ENCODE measurements at regions not wholly inside any gene's neighbourhood (a gene's known extent, or its start where the extent isn't known, plus 50 kb on each side); places are given as distances from the start of the nearest gene placed in this dataset.
"Not testable (repeated sequence)": the region's sequence is repeated elsewhere in the genome, so short reads cannot be mapped to it uniquely, and the experiment has no call there.

- no peak for DNase-seq (ENCODE audit: low read depth in 2 of 2)
Measured at GRCh38 chr2:129396980-129397599, 582.4 kb upstream of the RAB6C start.

DNA sequence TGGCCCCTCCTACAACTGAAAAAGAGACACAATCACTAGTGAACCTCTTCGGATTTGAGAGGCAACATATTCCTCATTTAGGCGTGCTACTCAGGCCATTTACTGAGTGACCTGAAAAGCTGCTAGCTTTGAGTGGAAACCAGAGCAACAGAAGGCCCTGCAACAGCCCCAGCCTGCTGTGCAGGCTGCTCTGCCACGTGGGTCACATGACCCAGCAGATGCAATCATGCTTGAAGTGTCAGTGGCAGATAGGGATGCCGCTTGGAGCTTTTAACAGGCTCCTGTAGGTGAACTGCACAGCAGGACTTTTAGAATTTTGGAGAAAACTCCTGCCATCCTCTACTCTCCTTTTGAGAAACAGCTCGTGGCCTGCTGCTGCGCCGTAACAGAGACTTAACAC, 578.6 kb upstream of the RAB6C start:
- no peak for DNase-seq (ENCODE audit: low read depth in 2 of 2)

DNA sequence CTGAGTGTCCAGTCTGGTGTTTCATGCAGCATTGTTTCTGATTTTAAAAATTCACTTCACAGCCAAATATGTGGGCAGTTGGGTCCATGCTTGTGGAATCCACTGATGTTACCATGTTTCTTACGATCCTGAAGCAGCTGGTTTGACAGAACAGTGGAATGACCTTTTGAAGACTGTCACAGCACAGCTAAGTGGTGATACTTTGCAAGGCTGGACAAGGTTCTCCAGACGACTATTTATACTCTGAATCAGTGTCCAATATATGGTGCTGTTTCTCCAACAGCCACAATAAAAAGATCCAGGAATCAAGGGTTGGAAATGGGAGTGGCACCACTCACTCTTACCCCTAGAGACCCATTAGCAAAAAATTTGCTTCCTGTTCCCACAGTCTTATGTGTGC, 577.4 kb upstream of the RAB6C start:
- no peak for DNase-seq (ENCODE audit: low read depth in 2 of 2)

DNA sequence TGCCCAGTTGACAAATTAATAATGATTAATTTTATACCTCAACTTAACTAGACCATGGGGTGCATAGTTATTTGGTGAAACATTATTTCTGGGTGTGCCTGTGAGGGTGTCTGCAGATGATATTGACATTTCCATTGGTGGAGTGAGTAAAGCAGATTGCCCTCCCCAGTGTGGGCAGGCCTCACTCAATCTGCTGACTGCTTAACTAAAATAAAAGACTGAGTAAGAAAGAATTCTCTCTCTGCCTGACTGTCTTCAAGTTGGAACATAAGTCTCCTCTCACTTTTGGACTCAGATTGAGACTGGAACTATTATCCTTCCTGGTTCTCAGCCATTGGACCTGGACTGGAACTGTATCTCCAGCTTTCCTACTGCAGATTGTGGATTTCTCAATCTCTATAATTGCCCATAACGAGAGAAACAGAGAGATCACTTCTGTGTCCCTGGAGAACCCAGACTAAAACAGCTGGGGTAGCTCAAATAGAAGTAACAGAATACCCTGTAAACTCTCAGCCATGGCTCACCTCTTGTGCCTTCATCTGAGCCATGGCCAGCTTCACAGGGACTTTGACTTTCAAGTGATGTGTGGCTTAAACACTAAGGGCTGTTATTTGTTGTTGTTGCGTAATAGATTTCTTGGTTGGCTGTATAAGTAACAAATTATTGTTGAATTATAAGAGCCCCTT, 575.3 kb upstream of the RAB6C start:
- no peak for DNase-seq (ENCODE audit: low read depth in 2 of 2)

GRCh38 chr2:129408570-129408969, 570.9 kb upstream of the RAB6C start:
- no peak for DNase-seq (ENCODE audit: low read depth in 2 of 2)

DNA sequence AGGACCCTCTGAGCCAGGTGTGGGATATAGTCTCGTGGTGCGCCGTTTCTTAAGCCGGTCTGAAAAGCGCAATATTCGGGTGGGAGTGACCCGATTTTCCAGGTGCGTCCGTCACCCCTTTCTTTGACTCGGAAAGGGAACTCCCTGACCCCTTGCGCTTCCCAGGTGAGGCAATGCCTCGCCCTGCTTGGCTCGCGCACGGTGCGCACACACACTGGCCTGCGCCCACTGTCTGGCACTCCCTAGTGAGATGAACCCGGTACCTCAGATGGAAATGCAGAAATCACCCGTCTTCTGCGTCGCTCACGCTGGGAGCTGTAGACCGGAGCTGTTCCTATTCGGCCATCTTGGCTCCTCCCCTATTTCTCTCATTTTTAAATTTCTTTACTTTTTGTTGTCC, 562.4 kb upstream of the RAB6C start:
- not testable (repeated sequence) for DNase-seq (ENCODE audit: low read depth in 2 of 2)

GRCh38 chr2:129422028-129422427, 557.4 kb upstream of the RAB6C start:
- DNase-seq (ENCODE audit: low read depth in 2 of 2), result no peak

DNA sequence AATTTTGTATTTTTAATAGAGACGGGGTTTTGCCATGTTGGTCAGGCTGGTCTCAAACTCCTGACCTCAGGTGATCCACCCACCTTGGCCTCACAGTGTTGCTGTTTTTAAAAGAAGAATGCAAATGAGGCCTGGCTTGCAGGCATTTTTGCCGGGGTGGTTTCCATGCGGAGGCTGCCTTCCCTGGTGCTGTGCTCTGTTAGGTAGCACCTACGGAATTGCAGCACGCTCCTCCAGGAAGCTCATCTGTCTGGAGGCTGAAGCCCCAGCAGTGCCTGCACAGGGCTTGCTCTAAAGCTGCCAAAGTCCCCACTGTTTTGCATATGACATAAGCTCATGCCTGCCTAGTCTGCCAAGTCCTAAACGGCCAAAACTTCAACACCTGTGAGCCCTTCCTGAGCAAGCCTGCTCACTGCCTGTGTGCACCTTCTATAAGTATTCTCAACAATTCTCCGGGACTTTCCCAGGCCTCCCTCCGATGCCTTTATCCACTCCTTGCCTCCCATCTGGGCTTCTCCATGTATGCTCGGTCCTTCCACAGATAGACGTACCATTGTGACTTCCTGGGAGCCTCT, 551.3 kb upstream of the RAB6C start:
- no peak for DNase-seq (ENCODE audit: low read depth in 2 of 2)

DNA sequence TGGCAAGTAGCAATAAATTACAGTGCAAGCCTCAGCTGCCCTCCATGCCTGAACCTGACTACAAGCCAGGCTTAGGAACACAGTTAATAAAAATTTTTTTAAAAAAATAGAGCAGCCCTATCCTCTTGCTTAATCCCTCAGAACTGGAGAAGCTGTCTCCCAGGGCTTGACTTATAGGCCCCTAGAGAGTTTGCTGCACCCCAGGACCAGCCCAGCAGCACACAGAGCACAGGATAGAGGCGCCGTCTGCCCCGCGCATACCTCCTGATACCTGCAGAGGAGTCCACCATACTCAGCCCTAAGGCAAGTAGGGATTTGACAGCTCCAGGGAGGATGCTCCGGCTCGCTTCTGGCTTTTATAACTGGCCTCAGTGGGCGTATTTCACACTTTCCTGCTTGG, 548.6 kb upstream of the RAB6C start:
- no peak for DNase-seq (ENCODE audit: low read depth in 2 of 2)

DNA sequence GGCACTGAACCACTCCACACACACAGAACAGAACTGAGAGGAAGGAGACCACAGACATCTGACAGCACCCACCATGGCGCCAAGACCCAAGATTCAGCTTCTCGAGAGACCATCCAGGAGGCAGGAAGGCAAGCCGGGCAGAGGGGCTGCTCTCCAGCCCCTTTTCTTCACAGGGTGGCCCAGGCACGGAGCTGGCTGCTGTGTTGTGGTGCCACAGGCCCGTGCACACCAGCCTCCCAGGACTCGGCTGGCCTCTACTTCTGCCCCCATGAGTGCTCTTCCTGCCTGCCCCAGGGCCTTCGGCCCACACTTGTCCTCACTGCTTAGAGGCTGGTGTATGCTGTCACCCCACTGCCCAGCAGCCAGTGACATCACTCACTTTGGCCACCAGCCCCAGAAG, 547.6 kb upstream of the RAB6C start:
- no peak for DNase-seq (ENCODE audit: low read depth in 2 of 2)

DNA sequence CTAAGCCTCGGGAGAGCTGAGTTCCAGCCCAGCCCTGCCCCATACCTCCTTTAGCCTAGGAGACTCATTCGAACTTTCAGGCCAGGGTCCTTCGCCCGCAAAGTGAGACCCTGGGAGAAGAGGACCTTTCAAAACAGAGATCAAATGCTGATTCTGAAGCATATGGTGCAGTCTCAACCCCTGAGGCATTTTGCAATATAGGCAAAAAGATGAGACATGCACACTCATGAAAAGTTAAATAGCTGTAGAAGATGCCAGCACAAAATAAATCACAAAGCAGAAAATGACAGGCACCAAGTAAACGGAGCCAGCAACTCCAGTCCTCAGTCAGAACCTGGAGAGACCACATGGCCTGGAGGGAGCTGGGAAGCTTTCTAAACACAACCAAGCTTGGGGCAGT, 542.7 kb upstream of the RAB6C start:
- DNase-seq (ENCODE audit: low read depth in 2 of 2), result no peak

GRCh38 chr2:129437725-129438124, 541.7 kb upstream of the RAB6C start:
- no peak for DNase-seq (ENCODE audit: low read depth in 2 of 2)

DNA sequence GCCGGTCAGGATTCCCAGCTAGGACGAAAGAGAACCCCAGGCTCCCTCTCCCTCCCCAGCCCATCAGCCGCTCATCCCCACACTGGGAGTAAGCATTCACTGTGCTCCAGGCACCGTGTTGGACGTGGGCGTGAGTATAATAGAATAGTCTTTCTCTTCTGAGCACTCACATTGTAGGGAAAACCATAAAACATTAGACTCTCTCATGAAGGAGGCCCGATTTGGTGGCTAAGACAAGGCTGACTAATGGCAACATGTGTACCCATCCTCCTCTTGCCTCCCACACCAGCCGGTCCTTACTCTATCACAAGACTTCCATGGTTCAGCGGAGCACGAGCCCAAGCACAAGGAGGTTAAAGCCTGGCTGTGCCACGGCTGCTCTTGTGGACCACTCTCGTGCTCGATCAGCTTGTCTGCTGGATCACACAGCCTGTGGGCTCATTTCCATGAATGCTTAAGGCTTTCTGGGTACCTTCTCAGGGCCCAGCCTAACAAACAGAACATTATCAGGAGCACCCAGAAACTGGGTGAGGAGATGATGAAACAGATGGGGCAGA, 540.9 kb upstream of the RAB6C start:
- DNase-seq (ENCODE audit: low read depth in 2 of 2), result no peak

GRCh38 chr2:129439406-129440302, 539.8 kb upstream of the RAB6C start:
- DNase-seq (ENCODE audit: low read depth in 2 of 2), result no peak

DNA sequence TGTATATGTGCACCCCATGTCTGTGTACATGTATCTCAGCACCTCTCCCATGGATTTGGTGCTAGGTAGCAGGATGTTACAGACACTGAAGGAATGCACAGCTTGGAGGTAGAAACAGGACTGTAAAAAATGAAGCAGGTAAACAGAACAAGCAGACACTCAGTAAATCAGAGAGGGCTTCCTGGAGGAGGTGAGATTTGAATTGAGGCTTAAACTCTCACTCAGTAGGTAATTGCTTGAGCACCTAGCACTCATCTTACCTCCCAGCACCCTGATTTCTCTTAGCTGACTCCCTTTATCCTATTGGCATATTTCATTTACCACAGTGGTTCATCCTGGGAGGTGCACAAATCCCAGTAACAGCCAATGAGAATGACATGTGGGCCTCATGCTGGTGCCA, 537.9 kb upstream of the RAB6C start:
- no peak for DNase-seq (ENCODE audit: low read depth in 2 of 2)

DNA sequence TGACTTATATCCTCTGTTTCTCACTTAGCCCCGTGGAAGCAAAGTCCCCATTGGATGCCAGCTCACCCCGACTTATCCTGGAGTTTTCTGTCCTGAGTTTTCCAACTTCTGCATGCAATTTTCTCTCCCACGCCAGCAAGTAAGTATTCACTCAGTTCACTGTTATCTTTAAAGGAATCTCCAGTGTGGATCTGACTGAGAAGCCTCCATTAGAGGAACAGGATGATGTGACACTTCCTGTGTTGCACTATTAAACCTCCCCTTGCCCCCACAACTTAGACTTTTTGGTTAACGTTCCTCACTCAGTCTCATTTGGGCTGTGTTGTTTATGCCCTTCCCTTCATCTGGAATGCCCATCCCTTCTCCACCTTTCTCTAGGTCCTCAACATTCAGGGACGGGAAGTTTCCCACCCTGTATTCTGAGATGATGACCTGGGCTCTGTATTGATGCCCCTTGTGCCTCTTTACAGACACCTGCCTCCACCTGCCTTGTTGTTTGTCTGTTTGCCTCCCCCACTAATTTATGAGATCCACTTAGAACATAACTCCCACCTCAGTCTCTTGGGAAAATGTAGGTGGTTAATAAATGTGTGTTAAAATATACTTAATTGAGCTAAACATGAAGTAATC, 536.1 kb upstream of the RAB6C start:
- DNase-seq (ENCODE audit: low read depth in 2 of 2), result no peak

- no peak for DNase-seq (ENCODE audit: low read depth in 2 of 2)
Measured at GRCh38 chr2:129443865-129444739, 535.4 kb upstream of the RAB6C start.

DNA sequence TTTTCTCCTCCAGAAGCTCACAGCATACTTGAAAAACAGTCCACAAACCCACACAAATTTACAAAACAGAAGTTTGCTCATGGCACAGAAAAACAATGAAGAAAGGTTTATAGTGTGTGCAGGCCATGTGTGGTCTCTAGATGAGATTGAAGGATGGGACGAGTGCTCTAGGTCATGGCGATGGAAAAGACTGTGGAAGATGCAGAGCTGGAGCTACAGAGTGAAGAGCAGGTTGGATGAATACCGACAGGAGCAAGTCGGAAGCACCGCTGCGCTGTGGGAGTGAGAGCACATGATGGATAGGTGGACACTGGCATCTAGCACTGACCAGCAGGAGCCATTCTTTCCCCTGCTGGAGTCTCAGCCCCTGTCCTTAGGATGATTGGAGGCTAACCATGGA, 534.7 kb upstream of the RAB6C start:
- no peak for DNase-seq (ENCODE audit: low read depth in 2 of 2)

DNA sequence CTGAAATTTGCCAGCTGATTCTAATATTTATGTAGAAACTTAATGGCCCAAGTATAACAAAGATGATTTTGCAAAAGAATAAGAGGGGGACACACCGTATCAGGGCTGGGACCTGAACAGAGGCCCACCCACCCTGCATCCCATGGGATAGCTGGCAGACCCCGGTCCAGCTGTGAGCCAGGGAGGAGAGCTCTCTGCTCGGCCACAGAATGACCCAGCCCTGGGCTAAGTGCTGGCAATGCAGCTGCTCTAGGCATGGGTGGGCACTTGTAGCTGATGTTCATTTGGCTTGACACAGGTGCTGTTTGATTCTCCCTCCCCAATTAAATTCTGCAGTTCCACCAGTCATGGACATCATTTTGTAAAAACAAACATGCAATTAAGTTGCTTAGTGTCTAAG, 522.8 kb upstream of the RAB6C start:
- DNase-seq (ENCODE audit: low read depth in 2 of 2), result no peak

DNA sequence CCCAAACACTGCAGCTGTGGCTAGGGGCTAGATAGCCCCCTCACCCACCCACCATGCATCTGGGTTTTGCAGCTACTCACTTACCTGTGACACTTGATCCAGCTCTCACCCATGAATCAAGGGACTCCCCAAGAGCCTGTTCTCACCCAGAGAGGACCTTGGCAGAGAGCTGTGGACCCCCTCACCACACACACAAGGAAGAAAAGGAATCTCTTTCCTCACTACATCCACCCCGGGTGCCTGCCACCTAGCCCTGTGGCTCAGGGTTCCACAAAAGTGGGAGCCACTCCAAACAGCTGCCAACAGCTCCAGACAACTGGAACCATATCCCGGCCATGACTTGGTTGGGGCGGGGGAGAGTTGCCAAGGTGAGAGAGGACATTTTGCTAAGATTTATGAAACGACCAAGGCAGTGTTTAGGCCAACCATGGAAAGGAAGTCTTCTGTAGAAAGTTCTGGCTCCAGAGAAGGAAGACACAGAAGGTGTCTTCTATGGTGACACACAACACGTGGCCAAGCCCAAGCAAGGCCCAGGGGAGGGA, 522.1 kb upstream of the RAB6C start:
- no peak for DNase-seq (ENCODE audit: low read depth in 2 of 2)
